ENCODE measurements at regions not wholly inside any gene's neighbourhood (a gene's known extent, or its start where the extent isn't known, plus 50 kb on each side); places are given as distances from the start of the nearest gene placed in this dataset.

GRCh38 chr17:73802314-73802713, 158.1 kb upstream of the SDK2 start:
- CTCF ChIA-PET = no interaction called here

GRCh38 chr17:73802871-73803270, 158.6 kb upstream of the SDK2 start:
- ChIA-PET POLR2A (no interaction called here), CTCF (no interaction called here)
- TF ChIP-seq CTCF (IDR thresholded peaks at IDR 0.05; ENCODE audit: insufficient read depth, low read depth, low read length) = no peak
- H3K4me3 ChIP-seq (ENCODE audit: low read depth, low read length) = no peak overlapping the region
- H3K27me3 ChIP-seq (ENCODE audit: control insufficient read depth, insufficient read depth, low read length) = no peaks in the 10 kb centered on the region
- DNase-seq (ENCODE audit: low read depth) = no peak
- H3K36me3 ChIP-seq (ENCODE audit: control insufficient read depth, insufficient read depth, low read length) = no peaks in the 10 kb centered on the region

More at GRCh38 chr17:73802314-73802713, 158.1 kb upstream of the SDK2 start:
- DNase-seq (ENCODE audit: low read depth) = no peak
- H3K36me3 ChIP-seq (ENCODE audit: control insufficient read depth, insufficient read depth, low read length) = no peaks in the 10 kb centered on the region
- POLR2A ChIA-PET = no interaction called here
- H3K4me3 ChIP-seq (ENCODE audit: low read depth, low read length) = no peak overlapping the region
- no peaks in the 10 kb centered on the region for H3K27me3 ChIP-seq (ENCODE audit: control insufficient read depth, insufficient read depth, low read length)
- TF ChIP-seq CTCF (IDR thresholded peaks at IDR 0.05; ENCODE audit: insufficient read depth, low read depth, low read length) = no peak

- Histone ChIP-seq H3K36me3 (ENCODE audit: control insufficient read depth, insufficient read depth, low read length) (no peaks in the 10 kb centered on the region), H3K4me3 (ENCODE audit: low read depth, low read length) (no peak overlapping the region), H3K27me3 (ENCODE audit: control insufficient read depth, insufficient read depth, low read length) (no peaks in the 10 kb centered on the region)
- ChIA-PET CTCF (no interaction called here), POLR2A (no interaction called here)
- no peak for DNase-seq (ENCODE audit: low read depth)
- no peak for TF ChIP-seq CTCF (IDR thresholded peaks at IDR 0.05; ENCODE audit: insufficient read depth, low read depth, low read length)
These were observed 159.8 kb upstream of the SDK2 start for GRCh38 chr17:73803964-73804435.

GRCh38 chr17:73806768-73807167, 162.5 kb upstream of the SDK2 start:
- ChIA-PET POLR2A (no interaction called here), CTCF (no interaction called here)
- Histone ChIP-seq H3K27me3 (ENCODE audit: control insufficient read depth, insufficient read depth, low read length) (no peaks in the 10 kb centered on the region), H3K36me3 (ENCODE audit: control insufficient read depth, insufficient read depth, low read length) (no peaks in the 10 kb centered on the region), H3K4me3 (ENCODE audit: low read depth, low read length) (no peak overlapping the region)
- DNase-seq (ENCODE audit: low read depth) = no peak
- TF ChIP-seq CTCF (IDR thresholded peaks at IDR 0.05; ENCODE audit: insufficient read depth, low read depth, low read length) = no peak

GRCh38 chr17:73813201-73813600, 169.0 kb upstream of the SDK2 start:
- Histone ChIP-seq H3K36me3 (ENCODE audit: control insufficient read depth, insufficient read depth, low read length) (no peaks in the 10 kb centered on the region), H3K27me3 (ENCODE audit: control insufficient read depth, insufficient read depth, low read length) (no peaks in the 10 kb centered on the region), H3K4me3 (ENCODE audit: low read depth, low read length) (no peak overlapping the region)
- TF ChIP-seq CTCF (IDR thresholded peaks at IDR 0.05; ENCODE audit: insufficient read depth, low read depth, low read length) = no peak
- no peak for DNase-seq (ENCODE audit: low read depth)
- ChIA-PET CTCF (no interaction called here), POLR2A (no interaction called here)
